Stimulated activated CD4-positive, alpha-beta T cell treated with anti-CD3 and anti-CD28 coated beads, Interleukin-15, amount 100 ng/mL, for 24 hours (primary cell): ENCODE measurements at regions not wholly inside any gene's neighbourhood (a gene's known extent, or its start where the extent isn't known, plus 50 kb on each side); places are given as distances from the start of the nearest gene placed in this dataset.
"Not testable (repeated sequence)": the region's sequence is repeated elsewhere in the genome, so short reads cannot be mapped to it uniquely, and the experiment has no call there.

Experiments
- DNase-seq: peaks from one replicate; pipeline ENCODE4 v3.0.0-alpha.2; 2020

DNA sequence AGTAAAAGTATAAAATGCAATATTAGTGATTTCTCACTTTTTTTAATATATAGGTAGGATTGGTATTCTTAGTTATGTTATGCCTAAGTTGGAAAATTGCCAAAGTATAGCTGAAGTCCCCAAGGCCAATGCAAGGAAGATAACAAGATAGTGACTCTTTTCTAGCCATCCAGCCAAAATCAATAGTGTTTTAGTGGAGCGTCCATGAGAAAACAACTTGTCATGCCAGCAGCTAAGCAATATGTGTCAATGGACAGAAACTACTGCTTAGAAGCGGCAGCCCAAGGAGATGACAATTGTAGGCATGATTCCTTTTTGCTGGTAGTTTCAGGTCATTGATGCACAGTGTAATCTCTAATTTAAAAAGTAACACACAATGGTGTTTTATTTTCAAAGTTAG is 1444.6 kb downstream of the SUCLG1 start:
- DNase-seq, result no peak

DNA sequence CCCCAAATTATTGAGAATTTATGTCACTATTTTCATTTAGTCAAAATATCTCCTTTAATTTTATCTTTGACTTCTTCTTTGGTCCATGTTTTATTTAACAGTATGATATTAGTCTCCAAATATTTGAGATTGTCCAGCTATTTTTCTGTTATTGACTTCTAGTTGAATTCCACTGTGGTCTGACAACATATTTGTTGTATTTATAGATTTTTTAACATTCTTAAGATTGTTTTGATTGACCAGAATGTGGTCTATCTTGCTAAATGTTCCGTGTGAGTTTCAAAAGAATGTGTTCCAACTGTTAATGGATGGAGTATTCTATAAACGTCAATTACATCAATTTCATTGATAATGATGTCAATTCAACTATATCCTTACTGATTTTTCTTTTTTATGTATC is 1452.1 kb downstream of the SUCLG1 start:
- no peak for DNase-seq

DNA sequence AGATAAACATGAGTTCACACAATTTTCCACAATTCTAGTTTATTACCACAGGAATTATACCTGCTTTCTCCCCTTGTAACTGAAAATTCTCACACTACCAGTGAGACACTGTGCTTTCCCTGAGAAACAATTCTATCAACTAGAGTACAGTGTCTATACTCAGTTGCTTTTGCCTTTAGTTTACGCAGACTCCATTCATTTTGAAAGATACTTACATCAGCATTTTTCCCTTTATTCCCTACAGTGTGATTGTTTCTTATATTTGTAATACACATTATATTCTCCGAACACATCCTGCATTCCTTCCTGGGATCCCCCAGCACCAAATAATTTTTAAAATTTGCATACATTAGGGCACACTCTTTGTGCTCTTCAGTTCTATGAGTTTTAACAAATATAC is 1455.5 kb downstream of the SUCLG1 start:
- DNase-seq, result no peak

DNA sequence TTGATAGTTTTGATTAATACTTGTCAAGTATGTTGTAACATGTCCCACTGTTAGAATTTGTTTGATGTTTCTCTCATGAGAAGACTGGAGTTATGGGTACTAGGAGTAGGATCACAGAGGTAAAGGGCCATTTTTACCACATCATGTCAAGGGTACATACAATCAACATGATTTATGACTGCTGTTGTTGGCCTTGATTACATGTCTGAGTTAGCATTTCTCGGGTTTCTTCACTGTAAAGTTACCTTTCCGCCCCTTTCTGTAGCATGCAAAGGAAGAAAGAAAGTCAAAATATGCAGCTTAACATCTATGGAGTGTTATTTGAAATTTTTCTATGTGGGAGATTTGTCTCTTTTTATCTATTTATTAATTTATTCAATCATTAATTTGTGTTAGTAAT is 1456.4 kb downstream of the SUCLG1 start:
- DNase-seq, result no peak

DNA sequence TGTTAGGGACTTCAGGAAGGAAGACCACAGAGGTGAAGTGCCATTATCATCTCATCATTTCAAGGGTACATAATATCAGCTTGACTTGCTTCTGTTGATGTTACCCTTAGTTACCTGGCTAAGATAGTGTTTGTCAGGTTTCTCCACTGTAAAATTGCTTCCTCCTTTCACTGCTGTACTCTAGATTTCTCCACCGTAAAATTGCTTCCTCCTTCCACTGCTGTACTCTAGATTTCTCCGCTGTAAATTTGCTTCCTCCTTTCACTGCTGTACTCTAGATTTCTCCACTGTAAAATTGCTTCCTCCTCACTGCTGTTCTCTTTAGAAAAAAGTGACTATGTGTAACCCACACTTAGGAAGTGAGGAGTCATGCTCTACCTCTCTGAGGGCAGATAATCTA is 1460.3 kb downstream of the SUCLG1 start:
- DNase-seq, result no peak

DNA sequence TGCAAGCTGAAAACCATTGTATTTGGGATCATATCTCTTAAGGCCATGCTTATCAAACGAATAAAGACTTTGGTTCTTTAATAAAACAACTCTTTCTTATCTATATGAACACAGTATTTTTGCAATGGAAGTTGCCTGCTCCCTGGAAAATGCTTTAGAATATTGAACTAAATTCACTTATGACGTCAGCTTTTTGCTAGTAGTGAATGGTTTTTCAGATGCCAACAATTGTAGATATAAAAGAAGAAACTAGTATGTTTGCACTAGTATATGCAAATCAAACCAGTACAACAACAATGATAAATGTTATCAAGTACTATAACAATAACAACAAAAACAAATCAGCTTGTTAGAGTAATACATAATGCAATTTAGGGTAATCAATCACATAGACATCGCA is 1462.9 kb downstream of the SUCLG1 start:
- no peak for DNase-seq

DNA sequence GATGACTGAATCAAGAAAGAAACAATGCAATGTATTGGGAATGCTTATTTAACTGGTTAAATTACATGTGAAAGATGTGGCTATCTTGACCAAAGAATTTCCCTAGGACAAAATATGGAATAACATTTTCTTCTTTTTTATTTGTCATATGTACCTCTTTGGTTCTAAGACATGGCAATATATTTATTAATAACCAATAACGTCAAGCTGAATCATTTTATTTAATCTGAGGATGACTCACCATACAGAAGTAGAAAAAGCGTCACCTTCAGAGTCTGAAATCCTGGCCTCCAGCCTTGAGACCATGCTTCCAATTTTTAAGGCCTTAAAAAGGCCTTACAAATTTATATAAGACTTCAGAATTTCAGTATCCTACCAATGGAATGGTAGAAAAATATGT is 1464.9 kb downstream of the SUCLG1 start:
- no peak for DNase-seq

DNA sequence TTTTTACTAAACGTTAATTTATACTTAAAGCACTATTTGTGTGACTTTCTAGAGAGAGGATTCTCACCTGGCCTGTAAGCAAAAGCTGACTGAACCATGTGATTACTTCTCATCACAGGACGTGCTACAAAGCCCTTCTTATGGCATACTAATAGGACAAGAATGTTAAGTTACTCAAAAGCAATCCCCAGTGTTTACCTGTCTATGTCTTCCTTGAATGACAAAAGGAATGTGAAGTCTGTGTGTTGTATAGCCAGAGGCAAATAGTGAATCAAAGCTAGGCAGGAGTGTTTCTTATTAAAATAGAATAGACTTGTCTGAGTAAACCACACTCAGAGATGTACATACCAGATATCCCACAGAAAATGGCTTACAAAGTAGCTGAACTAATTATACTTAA is 1465.5 kb downstream of the SUCLG1 start:
- no peak for DNase-seq

DNA sequence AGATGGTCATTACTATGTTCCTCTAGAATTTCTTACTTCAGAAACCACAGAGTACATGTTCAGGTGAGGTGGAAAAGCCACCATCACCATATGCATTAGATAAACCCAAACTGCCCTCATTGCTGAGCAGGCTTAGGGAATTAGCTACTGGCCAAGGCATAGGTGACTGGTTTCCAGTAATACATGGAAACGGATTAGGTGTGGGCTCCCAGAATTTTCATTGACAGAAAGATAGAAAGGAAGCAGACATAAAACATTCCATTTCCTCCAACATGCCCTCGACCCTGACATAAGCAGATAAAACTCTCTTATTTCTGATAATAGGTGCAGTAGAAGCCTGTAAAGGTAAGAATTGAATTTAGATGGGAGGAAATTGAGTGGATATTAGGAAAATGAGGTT is 1466.1 kb downstream of the SUCLG1 start:
- DNase-seq, result no peak

DNA sequence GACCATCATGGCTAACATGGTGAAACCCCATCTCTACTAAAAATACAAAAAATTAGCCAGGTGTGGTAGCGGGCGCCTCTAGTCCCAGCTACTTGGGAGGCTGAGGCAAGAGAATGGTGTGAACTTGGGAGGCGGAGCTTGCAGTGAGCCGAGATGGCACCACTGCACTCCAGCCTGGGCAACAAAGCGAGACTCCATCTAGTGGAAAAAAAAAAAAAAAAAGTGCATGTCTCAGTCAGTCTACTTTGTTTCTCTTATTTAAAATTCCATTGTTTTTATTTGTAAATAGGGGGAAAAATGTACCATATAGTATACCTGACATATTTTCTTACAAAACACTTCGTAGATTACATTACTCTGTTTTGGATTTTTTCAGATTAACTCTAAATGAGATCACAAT is 1471.4 kb downstream of the SUCLG1 start:
- DNase-seq, result not testable (repeated sequence)

DNA sequence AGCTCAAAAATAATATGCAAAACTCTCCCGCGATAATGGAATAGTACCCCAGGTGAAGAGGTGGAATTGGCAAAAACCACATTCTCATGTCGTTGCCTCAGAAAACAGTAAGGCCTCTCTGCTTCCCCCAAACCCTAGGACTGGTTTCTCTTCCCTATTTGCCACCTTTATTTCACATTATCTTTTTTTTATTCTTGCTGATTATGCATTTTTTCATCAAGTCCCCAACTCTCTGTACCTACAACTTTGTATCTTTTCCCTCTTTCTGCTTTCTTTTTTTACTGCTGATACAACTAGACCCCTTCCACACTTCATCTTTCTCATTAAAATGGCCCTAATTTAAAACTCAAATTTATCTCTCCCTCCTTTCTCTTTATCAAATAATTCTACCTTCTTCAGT is 1472.2 kb downstream of the SUCLG1 start:
- DNase-seq, result no peak

DNA sequence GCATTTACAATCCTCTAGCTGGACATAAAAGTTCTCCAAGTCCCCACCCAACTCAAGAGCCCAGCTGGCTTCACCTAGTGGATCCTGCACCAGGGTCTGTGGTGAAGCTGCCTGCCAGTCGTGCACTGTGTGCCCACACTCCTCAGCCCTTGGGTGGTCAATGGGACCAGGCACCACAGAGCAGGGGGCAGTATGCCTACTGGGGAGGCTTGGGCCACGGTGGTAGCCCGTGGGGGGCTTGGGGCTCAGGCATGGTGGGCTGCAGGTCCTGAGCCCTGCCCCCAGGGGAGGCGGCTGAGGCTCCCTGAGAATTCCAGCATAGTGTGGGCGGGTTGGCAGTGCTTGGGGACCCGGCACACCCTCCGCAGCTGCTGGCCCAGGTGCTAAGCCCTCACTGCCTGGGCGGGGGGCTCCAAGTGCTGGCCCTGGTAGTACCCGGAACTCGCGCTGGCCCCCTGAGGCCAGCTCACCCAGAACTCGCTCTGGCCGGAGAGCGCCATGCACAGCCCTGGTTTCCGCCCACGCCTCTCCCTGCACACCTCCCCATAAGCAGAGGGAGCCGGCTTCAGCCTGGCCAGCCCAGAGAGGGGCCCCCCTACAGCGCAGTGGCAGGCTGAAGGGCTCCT is 1473.4 kb downstream of the SUCLG1 start:
- DNase-seq, result no peak

DNA sequence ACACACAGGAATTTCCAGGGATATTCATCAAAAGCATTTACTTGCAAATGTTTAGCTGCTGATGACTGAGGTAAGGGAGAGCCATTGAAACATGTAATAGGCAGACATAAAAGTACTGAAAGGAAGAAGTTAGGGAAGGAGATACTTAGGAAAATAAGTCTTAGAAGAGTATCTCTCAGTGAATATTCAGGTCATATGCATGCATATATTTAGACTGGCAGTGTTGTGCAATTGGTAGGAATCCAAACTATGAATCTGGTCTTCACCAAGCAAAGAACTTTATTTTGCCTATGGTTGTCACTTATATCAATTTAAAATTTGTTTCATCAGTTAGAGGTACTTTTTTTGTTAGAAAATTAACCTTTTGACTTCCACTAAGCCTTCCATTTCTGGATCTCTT is 1490.7 kb downstream of the SUCLG1 start:
- no peak for DNase-seq

DNA sequence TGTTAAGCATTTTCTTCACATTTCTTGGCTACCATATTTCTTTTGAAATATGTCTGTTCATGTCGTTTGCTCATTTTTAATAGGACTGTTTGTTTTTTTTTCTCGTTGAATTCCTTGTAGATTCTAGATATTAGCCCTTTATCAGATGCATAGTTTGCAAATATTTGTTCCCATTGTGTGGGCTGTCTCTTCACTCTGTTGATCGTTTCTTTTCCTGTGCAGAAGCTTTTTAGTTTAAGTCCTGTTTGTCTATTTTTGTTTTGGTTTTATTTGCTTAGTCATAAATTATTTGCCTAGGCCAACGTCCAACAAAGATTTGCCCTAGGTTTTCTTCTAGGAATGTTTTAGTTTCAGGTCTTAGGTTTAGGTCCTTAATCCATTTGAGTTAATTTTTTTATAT is 1494.7 kb downstream of the SUCLG1 start:
- no peak for DNase-seq

DNA sequence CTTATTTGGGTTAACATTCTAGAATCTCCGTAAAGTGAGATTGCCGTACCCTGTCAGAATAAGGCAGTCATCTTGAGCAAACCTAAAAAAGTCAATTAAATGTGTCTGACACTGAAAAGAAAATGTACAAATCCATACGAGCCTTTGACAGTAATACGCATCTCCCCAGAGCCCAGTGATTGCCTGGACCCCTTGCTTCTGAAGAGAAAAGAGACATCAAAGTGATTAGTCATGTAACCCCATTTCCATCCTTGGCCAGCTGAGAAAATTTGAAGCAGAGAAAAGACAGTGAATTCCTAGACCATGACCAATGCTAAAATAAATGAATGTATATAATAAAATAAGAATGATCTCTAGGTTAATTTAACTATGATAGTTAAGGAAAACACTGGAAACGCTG is 1499.4 kb downstream of the SUCLG1 start:
- no peak for DNase-seq

DNA sequence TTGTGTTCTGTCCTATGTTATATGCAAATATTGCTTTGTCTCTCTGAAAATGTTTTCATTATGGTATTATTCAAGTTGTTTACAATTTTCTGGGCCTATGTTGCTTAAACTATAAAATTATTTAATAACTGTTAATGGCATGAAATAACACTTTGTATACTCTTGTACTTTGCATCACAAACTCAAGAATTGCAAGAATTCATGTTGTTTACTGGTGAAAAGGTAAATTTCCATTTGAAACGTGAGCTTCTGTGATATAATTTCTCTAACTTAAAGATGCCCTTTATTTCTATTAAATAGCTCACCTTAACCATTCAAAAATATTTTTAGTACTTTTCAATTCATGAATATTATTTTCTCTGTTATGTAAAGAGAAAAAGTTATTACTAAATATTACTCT is 1504.2 kb downstream of the SUCLG1 start:
- DNase-seq, result no peak

DNA sequence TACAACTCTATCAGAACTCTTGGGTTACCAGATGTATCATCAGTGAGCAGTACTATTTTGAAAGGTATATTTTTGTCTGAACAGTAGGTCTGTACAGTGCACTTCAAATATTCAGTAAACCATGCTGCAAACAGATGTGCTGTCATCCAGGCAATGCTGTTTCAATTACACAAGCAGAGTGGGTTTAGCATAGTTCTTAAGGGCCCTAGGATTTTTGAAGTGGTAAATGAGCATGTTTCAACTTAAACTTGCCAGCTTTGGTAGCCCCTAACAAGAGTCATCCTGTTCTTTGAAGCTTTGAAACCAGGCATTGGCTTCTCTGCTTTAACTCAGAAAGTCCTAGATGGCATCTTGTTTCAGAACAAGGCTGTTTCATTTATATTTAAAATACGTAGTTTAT is 1519.9 kb downstream of the SUCLG1 start:
- no peak for DNase-seq

DNA sequence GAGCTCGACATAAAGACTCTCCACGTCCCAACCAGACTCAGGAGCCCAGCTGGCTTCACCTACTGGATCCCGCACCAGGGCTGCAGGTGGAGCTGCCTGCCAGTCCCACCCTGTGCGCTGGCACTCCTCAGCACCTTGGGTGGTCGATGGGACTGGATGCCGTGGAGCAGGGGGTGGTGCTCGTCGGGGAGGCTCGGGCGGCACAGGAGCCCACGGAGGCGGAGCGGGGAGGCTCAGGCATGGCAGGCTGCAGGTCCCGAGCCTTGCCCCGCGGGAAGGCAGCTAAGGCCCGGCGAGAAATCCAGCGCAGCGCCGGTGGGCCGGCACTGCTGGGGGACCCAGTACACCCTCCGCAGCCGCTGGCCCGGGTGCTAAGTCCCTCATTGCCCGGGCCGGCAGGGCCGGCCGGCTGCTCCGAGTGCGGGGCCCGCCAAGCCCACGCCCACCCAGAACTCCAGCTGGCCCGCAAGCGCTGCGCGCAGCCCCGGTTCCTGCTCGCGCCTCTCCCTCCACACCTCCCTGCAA is 1520.7 kb downstream of the SUCLG1 start:
- DNase-seq, result not testable (repeated sequence)

DNA sequence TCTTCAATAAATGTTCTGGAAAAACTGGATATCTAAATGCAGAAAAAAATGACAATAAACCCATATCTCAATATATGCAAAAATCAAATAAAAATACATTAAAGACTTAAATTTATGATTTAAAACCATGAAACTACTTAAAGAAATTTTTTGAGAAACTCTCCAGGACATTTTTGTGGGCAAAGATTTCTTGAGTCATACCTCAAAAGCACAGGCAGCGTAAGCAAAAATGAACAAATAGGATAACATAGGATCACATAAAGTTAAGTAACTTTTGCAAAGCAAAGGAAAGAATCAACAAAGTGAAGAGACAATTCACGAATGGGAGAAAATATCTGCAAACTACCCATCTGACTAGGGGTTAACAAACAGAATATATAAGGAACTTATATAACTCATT is 1545.5 kb downstream of the SUCLG1 start:
- no peak for DNase-seq

DNA sequence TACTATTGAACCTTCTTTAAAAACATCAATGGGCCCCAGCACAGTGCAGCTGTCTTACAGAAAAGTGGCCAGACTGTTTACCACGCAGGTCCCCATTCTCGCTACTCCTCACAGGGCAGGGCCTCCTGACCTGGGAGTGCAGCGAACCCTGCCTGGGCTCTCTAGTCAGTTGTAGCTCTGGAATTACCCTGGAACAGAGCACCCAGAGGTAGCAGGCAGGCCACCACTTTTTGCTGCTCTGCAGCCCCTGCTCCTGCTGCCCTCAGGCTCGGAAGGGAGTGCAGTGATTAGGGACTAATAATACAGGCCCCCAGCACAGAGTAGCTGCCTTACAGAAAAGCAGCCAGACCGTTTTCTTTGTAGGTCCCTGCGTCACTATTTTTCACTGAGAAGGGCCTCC is 1563.0 kb downstream of the SUCLG1 start:
- DNase-seq, result no peak

DNA sequence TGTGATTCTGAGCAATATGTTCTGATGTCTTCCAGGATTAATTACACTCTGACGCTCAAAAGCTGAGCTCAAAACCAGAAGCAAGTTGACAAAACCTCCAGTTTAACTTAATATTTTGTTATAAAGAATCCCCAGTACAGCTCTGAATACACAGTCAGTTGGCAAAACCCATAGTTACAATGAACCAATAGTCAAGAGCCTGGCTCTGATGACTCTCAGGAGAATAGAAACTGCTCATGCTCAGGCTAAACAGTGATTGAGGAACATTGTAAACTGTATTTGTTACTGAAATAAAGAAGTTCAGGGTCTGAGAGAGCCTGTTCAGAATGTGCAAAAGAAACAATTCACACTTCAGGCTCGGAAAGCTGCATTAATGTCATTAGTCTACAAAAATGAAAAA is 1565.9 kb downstream of the SUCLG1 start:
- no peak for DNase-seq

DNA sequence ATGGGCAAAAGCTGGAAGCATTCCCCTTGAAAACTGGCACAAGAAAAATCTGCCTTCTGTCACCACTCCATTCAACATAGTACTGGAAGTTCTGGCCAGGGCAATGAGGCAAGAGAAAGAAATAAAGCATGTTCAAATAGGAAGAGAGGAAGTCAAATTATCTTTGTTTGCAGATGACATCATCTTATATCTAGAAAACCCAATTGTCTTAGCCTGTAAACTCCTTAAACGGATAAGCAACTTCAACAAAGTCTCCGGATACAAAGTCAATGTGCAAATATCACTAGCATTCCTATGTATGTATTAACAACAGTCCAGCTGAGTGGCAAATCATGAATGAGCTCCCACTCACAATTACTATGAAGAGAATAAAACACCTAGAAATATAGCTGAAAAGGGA is 1579.3 kb downstream of the SUCLG1 start:
- DNase-seq, result no peak

DNA sequence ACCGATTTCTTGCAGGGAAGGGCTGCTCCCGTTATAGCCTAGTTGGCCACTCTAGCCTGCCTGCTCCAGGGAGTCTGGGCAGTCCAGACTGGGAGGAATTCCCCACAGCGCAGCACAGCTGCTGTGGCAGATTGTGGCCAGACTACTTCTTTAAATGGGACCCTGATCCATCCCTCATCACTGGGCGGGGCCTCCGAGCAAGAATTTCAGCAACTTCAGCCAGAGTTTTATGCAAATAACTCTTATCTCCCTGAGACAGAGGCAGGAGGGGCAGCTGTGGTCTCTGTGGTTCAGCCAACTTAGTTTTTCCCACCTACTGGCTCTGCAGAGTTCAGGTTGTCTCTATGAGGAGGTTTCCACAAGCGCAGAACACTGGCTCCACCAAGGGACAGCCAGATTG is 1583.2 kb downstream of the SUCLG1 start:
- DNase-seq, result no peak

DNA sequence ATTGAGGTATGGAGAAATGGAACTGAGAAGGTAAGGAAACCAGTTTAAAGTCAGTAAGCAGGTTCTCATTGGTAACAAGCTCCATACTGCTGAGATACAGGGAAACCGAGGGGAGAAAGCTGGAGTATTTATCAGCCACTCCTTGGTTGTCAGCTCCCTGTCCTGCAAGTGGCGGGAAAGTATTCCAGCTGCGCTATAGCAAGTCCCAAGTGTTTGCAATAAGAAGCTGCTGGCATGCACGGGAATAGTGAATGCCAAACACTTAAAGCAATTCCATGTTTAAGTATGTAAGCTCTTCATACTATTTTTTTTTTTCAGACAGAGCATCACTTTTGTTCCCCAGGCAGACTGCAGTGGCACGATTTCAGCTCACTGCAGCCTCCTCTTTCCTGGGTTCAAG is 1601.1 kb downstream of the SUCLG1 start:
- DNase-seq, result no peak

DNA sequence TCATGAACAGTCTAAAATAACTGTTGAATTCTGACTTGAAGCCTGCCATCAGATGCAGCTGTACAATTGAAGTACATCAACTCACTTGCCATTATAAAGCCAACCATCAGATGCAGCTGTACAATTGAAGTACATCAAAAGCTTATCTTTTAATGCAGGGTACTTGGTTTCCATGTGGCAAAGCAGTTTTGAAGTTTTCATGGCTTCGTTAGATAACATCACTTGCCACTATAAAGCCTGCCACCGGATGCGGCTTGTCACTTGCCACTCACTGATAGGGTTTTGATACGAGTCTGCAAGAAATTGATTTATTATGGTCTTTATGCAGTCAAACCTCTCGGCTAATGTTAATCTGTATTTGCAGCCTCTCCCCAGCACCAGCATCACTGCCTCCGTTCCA is 1605.8 kb downstream of the SUCLG1 start:
- DNase-seq, result no peak

DNA sequence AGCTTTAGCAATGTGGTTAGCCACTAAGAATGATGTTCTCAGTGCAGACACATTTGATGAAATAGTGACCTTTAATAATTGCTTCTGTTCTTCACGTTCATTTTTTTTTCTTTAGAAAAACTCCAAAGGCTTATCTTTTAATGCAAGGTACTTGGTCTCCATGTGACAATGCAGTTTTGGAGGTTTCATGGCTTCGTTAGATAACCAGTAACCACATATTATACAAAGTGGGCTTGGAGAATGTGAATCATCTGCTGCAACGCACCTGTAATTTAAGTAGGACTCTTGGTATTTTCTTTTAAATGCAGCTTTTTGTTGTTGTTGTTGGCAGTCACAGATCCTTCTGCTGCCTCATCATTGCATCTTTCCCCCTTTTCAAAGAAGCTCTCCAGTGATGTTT is 1606.3 kb downstream of the SUCLG1 start:
- no peak for DNase-seq
